GM21717 (cell line): ENCODE measurements at regions not wholly inside any gene's neighbourhood (a gene's known extent, or its start where the extent isn't known, plus 50 kb on each side); places are given as distances from the start of the nearest gene placed in this dataset.

ENCODE experiments used
- ATAC-seq: cut with Tn5 transposase; IDR thresholded peaks from one replicate; pipeline ENCODE4 v1.9.1; 2021; ENCODE audit warnings: mild to moderate bottlenecking, moderate library complexity; ENCODE audit not compliant: unreplicated experiment

DNA sequence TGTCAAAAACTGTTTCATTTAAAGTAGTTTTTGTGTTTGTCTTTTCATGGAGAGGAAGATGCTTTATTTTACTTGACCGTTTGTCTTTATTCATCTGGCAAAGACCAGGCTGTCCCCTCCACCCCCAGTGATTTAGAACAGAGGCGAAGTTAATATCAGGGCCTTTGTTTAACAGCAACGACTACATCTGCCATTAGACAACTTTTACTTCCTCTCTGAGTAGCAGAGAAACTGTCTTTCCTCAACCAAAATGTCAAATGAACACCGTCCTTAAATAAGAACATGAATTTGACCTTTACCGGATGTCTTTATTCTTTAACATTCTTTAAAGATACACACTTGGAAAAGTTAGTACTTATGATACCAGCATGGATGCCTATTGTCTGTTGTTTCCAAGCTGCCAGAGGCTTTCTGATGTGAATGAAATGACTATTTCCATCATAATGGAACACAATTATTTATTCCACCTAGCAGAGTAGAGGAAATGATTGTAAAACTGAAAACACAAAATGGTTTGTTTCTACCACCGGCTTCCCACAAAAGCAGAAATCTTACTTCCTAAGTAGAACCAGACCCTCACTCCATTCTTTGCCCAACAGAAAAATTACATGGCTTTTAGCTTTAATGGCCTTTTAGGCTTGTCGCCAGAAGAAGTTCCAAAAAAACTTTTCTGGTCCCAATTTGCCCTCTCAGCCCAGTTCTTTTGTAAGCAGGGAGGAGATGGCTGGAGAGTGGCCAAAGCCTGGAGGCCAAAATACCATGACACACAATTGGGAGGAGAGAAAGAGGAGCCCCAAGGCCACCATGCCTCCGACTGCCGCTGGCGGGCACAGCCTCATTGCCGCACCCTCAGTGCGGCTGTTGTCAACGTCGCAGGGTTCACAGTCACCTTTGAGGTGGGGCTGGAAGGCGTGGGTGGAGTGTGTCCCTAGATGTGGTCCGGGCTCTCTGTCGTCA lies 168.5 kb downstream of the TEX36 start:
- ATAC-seq: no peak

DNA sequence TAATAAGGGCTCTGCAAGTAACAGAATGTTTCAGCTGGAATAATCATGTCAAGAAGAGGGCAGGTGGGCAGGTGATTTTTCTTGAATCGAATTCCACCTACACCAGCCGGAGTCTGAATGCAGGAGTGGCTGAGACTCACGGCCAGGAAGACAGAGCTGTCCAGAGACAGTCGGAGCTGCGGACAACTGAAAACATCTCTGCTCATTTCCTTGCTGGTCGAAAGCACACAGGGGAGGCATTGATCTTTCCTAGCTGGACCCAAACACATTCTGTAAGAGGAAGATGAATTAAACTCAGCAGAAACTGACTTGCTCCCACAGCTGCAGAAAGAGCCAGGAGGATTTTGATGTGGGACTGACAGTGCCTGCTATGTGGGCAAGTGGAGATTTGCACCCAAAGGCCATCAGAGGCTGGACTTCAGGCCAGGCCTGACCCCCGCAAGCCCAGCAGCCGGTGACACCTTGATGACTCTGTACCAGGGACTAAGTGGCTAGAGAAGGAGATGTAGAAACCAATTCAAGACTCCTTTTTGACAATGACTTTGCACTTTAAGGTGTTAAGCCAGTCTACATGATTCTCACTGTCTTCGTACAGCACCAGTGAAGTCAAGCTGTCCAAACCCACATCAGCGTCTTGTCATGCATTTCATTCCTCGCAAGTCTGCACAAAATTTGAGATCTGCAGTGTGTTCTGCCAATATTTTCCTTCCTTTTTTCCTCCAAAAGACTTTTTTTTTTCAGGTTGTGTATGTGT lies 169.4 kb downstream of the TEX36 start:
- no peak for ATAC-seq

DNA sequence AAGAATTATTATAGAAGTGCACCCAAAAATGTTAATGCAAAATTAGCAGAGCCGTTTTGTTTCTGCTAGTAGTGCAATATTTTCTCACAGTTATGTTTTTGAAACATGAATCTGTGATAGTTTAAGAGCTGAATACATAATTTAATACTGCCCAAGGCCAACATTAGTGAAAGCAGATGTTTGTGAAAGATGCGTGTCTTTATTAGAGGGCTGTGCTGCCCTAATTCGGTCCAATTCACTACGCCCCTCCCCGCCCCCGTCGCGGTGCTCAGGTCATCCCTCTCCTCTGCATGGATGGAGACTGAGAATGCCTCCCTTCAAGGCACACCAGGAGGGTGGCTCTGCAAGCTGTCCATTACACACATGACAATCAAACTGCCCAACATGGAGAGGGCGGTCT lies 172.0 kb downstream of the TEX36 start:
- ATAC-seq: no peak

DNA sequence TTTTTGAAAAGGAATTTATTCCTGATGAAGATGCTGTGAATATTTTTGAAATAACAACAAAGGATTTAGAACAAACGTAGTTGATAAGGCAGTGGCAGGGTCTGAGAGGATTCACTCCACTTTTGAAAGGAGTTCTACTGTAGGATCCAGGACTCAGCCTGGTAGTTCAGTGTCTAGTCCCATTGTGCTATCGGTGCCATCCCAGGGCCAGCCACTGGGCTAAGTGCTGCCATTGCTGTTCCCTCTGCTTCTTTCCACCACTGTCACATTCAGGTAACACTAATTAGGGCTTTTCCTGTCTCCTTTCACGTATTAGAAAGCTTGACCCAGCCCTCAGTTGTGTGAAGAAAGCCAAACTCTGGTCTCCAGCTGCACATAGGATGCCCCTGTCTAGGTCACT lies 177.3 kb downstream of the TEX36 start:
- ATAC-seq: no peak

DNA sequence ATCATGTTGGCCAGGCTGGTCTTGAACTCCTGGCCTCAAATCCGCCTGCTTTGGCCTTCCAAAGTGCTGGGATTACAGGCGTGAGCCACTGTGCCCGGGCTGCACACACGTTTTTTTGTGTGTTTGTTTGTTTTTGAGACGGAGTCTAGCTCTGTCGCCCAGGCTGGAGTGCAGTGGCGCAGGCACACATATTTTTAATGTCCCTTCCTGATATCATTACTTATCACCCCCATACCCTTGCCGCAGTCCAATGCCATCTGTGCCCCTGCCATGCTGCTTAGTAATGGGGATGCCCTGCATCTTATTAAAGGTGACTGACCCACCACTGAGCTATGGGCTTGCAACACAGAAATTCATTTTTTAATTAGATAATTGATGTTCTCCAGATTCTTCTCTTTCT lies 180.7 kb downstream of the TEX36 start:
- ATAC-seq: no peak

DNA sequence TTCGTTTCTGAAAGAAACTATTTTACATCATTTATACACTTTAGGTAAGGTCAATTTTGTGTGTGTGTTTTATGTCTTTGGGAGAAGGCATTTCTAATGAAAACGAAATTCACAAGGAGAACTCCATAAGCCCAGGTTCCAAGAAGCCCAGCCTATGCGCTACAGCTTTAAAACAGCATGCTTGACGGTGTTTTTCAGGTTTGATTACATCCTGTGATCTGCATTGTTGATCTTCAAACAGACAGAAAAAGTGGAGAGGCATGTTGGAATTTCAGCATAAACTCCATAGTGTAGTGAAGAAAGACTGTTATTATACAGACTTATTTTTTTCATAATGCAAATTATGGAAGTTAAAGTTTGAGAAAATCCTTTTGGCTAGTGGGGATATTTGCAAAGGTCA lies 187.6 kb downstream of the TEX36 start:
- no peak for ATAC-seq

DNA sequence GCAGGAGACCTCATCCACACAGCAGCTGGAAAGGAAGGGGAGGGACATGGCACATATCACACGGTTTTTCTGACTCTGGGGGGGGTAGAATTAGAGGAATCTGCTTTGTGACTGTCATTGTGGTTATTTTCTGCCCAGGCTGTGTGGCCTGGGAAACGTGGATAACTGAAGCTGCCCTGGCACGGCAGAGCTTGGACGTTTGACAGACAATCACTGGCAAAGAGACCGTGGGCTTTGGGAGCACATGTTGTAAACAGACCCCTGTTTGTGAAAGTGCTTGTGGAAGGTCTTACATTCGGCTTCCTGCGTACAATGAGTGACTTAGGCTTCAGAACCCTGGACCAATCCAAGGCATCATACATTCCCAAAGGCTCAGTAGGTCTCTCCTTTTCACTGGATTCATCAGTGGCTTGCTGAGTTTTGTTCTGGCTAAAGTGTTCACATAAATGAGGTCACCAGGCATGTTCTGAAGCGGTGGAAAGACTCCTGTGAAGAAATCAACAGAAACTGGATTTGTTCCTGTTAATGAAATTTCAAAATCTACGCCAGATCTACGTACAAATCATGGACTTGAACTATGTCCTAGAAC lies 188.2 kb downstream of the TEX36 start:
- no peak for ATAC-seq

DNA sequence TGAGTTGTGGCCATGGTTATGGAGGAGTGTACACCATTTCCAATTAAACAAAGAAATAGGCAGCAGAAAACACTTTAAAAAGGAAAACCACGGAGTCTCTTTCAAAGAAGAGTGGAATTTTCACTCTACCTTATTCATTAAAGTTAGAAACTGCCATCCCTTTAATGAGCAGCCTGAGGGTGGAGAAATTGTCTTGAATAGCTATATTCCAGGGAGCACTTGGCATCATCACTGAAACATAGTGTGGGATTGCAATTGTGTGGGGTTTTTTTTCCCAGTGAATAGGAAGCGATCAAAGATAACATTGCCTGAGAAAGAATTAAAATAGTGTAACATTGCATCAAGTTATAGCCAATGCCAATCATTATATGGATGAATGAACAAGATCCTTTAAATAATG lies 191.6 kb downstream of the TEX36 start:
- ATAC-seq: no peak

DNA sequence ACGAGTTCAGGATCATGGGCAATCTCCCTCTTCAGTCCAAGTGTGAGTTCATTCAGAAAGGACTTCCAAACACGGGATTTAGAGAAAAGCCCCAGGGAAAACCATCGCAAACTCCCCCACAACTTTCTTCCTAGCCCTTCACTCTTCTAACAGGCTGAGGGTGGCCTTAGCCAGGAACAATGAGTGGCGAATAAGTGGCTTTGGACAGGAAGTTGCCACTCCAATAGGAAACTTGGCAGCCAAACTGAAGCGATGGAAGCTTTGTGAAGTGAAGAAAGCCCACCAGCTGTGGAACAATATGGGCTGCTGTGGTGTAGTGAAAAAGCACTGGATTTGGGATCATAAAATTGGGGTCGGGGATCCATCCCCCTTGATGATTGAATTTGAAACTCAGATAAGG lies 193.2 kb downstream of the TEX36 start:
- ATAC-seq: no peak

DNA sequence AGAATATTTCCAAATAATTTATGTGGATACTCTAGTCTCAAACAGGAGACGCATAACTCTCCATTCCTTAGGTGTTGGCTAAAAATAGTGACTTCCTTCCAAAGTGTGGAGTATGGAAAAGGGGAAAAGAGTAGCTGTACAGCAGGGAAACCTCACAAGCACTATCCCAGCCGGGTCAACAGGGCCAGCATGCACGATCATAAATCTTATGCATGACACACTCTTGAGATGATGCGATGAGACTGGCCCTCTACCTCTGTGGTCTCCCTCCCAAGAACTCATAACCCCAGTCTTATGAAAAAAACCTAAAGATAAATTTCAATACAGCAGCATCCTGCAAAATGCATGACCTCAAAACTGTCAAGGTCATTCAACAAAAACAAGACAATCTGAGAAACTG lies 197.3 kb downstream of the TEX36 start:
- no peak for ATAC-seq

DNA sequence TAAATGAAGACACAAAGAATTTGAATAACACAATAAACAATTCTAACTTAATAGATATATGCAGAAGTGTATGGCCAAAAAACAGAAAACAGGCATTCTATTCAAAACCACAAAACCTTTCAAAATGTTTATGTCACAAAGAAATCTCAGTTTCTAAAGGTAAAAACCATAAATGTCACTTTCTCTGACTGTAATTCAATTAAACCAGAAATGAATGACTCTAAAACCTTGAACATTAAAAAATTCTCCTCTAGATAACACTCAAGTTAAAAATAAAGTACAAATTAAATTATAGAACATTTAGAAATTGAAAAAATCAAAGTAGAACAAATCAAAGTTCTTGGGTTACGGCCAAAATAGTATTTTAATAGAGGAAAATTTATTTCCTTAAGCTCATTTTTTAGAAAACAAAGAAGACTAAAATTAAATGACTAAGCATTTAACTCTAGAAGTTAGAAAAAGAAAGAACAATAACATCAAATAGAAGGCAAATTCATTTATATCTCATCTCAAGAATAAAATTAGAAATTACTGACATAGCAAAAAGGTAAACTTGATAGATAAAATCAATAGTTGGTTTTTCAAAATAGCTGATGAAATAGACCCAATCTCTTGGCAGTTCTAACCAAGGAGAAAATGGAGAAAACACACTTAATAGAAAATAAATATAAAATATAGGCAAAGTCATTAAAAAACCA lies 198.8 kb downstream of the TEX36 start:
- ATAC-seq: no peak

DNA sequence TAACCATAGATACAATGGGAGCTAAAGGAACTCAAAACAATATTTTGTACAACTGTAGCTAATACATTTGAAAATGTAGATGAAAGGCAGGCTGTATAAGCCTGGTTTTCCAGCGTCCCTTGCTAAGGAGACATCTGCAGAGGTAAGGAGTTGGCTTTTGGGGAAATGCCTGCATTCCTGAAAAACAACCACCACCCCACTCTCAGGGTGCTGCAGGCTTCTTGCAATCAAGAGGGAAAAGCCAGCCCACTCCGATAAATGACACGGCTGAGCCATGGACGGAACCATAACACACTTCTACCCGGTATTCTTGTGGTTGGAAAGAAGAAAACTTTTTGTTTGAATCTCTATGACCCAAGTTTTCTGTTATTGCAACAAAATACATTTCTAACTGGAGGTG lies 200.3 kb downstream of the TEX36 start:
- no peak for ATAC-seq

DNA sequence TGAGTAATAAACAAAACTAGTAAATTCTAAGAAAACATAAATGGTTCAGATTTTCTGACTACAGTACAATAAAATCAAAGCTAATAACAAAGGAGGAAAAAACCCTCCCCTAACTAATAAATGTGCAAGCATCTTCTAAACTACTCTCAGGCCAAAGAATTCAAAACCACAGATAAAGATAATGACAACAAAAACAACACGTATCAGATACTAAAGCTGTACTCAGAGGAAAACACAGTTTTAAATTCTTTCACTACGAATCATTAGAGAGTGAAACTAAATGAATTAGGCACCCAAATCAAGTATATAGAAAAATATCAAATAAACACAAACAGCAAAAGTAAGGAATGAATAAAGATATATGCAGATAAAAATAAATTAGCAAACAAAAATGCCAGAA lies 200.9 kb downstream of the TEX36 start:
- ATAC-seq: no peak

DNA sequence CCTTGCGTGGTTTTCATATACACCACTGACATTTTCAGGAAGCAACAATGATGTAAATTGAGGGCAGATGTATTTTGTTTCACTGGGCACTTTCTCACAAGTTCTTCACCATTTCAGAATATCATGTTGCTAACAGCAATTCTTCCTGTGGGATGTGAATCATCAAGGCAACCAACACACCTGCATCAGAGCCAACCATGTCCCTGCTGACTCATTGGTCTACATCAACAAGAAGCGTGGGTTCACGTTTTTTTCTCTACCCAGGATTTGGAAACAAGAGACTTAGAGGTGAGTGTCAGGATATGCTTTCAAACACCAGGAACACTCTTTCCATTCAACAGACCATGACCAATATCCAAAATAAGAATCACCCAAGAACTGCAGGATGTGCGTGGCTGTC lies 203.9 kb downstream of the TEX36 start:
- no peak for ATAC-seq

DNA sequence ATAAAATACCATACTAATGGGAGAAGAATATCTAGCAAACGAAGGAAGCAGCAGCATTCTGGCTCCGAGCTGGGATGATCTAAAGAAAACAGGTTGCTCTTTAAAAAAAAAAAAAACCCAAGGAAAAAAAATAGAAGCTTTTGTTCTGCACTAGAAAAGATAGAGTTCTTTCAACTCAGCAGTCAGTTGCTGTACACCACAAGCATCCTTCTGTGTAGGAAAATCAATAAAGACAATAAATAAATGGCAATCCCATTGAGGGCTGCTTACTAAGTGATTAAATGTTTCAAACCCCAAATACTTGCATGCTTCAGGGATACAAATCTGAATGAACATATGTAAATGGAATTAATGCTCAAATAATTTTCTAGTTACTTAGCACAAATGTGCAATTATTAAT lies 207.1 kb downstream of the TEX36 start:
- ATAC-seq: no peak

DNA sequence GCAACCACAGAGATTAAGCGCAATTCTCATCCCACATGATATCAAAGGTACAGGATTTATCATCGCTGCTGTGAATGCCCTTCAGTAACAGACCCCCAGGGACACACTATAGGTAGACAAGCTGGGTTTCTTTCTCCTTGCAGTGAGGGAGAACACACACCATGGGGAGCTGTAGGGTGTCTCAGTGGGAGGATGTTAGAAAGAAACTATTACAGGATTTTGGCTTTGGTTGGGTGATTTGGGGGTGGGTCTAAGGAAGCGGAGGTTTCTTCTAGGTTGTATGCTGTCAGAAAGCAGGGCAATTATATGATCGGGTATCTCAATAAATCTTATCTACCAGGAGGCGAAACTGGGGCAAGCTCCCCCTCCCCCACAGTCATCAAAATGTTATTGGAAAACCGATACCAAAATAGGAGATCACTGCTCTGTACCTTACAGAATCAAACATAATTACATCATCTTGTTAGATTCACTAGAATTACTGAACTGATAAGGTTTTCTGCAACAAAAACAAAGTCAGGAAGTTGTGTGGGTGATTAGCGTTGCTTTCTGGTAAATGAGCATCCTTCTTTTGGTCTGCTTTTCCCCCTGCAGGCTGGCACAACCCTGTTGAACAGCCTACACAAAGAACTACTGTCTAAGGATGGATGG lies 209.7 kb downstream of the TEX36 start:
- ATAC-seq: no peak

DNA sequence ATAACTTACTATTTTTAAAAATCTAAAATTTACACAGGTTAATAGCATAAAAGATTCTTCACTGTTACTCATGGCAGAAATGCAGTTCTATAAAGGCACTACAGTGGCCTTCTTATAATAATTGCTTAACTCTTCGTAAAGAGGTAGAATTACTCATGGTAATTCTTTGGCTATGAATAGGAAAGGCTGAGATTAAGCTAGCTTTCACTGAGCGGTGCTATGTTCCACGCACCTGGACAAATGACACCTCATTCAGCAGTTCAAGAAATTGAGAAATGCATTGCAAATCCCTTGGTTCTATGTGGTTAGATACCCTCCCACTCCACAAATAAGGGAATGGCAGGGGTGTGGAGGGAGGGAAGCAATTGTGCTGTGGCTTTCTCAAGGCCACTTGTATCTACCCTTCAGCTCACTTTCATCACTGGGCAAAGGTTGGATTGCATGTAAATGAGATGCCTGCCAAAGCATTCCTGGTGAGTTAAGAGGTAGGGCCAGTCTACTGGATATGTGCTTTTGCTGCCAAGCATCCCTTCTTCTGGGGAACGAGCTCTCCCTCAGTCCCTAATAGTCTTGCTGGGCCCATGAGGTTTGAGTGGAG lies 210.9 kb downstream of the TEX36 start:
- no peak for ATAC-seq

DNA sequence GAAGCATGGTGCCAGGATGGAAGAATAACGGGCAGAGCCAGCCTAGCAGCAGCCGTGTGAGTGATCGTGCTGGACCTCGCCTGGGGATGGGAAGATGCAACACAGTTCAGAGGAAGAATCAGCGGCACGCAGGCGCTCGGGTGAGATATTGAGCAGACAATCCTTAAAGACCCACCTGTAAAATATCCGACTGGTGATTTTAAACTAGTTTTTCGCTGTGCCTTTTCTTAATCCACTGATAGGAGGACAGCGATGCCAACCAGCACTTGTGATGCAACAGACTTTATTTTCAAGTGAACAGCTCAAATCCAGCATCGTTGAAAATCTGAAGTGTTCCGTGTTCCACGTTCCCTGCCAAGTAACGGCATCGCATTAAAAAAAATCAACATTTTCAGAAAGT lies 214.7 kb downstream of the TEX36 start:
- ATAC-seq: no peak

DNA sequence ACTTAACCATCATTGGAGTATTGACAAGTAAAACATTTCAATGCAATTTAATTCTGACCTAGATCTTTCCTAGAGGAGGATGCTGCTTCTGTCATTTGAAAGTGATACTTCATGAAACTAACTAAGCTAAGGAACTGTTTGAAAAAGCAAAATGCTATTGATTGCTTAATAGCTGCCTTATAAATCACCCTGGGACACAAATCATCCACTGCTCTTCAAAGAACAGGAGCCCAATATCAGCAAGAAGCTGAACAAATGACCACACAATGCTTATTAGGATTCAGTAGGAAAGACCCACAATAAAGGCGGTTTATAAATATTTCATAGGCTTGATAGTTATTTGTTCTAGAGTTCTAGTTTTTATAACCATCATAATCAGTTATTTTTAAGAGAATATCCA lies 216.3 kb downstream of the TEX36 start:
- no peak for ATAC-seq

DNA sequence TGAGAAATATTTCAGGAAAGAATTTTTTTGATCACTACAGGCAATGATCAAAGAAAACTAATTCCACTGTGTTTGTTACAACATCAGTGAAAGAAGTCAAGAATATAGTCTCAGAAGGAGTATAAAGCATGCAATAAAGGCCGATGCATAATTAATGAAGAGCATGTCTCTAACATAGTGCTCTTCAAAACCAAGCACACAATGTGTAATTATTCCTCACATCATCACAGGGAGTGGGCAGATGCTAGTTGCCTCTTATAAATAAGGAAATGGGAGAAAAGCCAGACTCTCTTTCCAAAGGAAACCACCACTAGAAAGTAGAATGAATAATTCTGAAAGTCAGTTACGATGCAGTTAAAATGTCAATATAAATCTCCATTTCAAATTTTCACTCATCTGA lies 220.1 kb downstream of the TEX36 start:
- ATAC-seq: no peak
